AG10803 (cell line): ENCODE measurements at regions not wholly inside any gene's neighbourhood (a gene's known extent, or its start where the extent isn't known, plus 50 kb on each side); places are given as distances from the start of the nearest gene placed in this dataset.

Source experiments
- DNase-seq: peaks from one replicate; pipeline ENCODE4 v3.0.0; 2010; ENCODE audit warnings: low read depth
- H3K4me3 ChIP-seq: 2 replicates; pipeline ENCODE4 v1.5.1; 2011; ENCODE audit warnings: mild to moderate bottlenecking, low read length, control low read depth
- TF ChIP-seq, protein P1 (sequence below): conservative IDR thresholded peaks from 2 replicates; pipeline ENCODE4 v1.5.1; 2011; ENCODE audit warnings: mild to moderate bottlenecking, low read length, control low read depth, inconsistent platforms

- TF ChIP-seq, protein P1, sequence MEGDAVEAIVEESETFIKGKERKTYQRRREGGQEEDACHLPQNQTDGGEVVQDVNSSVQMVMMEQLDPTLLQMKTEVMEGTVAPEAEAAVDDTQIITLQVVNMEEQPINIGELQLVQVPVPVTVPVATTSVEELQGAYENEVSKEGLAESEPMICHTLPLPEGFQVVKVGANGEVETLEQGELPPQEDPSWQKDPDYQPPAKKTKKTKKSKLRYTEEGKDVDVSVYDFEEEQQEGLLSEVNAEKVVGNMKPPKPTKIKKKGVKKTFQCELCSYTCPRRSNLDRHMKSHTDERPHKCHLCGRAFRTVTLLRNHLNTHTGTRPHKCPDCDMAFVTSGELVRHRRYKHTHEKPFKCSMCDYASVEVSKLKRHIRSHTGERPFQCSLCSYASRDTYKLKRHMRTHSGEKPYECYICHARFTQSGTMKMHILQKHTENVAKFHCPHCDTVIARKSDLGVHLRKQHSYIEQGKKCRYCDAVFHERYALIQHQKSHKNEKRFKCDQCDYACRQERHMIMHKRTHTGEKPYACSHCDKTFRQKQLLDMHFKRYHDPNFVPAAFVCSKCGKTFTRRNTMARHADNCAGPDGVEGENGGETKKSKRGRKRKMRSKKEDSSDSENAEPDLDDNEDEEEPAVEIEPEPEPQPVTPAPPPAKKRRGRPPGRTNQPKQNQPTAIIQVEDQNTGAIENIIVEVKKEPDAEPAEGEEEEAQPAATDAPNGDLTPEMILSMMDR: no peak
- peak overlapping the region; percentile 29 for H3K4me3 ChIP-seq
- no peak for DNase-seq
Observed at GRCh38 chrX:13938051-13938828, 91.5 kb downstream of the GEMIN8 start.

GRCh38 chrX:13937370-13938050 lies 92.2 kb downstream of the GEMIN8 start:
- peak overlapping the region; percentile 29 for H3K4me3 ChIP-seq
- DNase-seq: peak; percentile 15
- TF ChIP-seq, protein P1: no peak

DNA sequence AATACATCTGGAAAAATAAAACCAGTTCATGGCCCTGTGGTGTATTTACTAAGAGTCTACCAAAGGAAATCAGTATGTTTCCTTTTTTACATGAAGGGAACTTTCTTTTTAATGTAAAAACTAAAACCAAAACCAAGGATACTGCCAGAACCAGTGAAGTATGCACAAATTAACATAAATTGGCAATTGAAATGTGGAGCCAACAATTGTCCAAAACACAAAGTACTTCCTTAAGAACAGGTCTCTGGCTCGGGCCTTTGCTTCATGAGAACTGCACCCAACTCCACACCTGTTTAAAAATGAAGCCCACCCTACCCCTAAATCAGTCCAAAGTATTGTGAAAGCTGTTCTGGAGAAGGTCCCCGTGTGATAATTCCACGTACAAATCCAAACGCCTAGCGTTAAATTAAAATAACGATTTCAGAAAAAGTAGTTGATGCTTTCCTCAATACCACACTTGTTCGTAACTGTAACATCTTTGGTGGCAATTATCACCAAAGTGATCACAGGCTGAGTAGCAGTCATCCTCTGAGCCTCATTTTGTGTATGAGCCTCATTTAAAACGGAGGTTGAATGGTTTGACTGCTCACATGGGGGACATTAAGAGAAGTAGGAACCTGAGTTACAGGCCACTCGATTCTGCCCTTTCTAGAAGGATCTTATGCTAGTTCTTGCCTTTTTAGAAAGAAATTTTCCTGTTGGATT lies 93.0 kb downstream of the GEMIN8 start:
- TF ChIP-seq, protein P1: no peak
- no peak overlapping the region for H3K4me3 ChIP-seq
- no peak for DNase-seq

DNA sequence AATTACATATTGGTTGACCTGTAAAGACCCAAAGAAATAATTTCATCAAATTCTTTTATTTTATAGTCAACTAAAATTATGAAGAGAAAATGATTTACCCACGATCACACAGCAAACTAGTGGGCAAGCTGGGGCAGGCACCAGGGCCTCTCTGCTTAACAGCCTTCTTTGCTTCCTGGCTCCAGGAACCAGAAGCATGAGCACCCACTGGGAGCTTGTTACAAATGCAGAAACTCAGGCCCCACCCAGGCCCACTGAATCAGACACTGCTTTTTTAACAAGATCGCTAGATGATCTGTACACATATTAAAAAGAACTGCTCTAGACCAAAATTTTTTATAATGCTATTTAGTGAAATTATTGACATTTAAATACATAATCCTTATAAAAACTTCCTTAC lies 95.0 kb downstream of the GEMIN8 start:
- no peak overlapping the region for H3K4me3 ChIP-seq
- no peak for DNase-seq
- TF ChIP-seq, protein P1: no peak

DNA sequence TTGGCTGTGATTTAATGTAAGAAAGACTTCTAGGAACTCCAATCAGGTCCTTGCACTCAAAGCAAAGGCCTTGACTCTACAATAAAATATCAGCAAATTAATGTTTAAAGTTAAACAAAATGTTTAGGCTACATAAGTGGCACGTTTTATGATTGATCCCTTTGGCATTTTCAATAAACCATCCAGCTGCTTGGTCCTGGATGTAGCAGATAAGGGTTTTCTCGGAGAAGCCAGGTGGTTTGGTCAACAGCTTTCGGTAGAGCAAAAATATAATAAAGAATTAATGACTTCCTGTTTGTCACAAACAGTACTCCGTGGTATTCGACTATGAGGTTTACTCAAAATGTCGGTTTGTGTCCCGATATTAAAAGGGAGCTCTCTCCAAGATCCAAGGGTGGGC lies 95.8 kb downstream of the GEMIN8 start:
- TF ChIP-seq, protein P1: no peak
- no peak for DNase-seq
- H3K4me3 ChIP-seq: no peak overlapping the region

DNA sequence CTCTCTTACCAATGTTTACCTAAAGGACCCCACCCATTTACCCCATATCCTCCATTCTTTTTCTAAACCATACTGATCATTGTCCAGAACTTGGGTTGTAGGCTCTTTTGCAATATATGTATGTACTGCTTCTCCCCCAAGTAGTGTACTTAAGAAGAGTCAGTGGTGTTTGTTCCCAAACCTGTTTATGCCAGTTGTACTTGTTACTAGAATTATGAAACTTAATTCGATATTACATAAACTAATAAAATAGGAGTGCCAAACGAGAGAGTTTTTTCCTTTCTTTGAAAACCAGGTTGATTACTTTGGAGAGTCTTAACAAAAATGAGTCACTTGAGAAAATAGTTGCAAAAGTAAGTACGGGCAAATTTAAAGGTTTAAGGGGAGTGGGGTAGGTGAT lies 96.3 kb downstream of the GEMIN8 start:
- no peak overlapping the region for H3K4me3 ChIP-seq
- no peak for DNase-seq
- TF ChIP-seq, protein P1: no peak
